ENCODE measurements at regions not wholly inside any gene's neighbourhood (a gene's known extent, or its start where the extent isn't known, plus 50 kb on each side); places are given as distances from the start of the nearest gene placed in this dataset.

DNA sequence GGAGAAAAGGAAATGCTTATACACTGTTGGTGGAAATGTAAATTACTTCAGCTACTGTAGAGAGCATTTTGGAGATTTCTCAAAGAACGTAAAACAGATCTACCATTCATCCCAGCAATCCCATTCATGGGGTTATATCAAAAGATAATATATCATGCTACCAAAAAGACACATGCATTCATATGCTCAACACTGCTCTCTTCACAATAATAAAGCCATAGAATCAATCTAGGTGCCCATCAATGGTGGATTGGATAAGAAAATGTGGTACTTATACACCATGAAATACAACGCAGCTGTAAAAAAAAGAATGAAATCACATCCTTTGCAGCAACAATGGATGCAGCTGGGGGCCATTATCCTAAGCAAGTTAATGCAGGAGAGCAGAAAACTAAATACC lies 1487.7 kb upstream of the SEL1L start:
- no peaks in the 10 kb centered on the region for H3K4me1 Mint-ChIP-seq (ENCODE audit: low read depth, unreplicated experiment)

DNA sequence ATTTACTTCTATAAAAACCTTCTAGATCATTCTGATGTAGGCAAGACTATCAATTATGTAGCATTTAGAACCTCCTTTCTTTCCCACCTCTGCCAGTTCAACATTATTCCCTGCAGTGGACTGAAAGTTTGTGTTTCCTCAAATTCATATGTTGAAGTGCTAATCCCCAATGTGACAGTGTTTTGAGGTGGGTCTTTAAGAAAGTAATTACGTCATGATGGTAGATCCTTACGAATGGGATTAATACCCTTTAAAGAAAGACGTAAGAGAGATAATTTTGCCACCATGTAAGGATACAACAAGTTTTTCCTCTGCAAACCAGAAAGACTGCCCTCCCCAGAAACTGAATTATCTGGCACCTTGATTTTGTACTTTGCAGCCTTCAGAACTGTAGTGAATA lies 1489.7 kb upstream of the SEL1L start:
- no peak for TF ChIP-seq CTCF (IDR thresholded peaks at IDR 0.05; ENCODE audit: insufficient read depth in 1 of 2, low read depth in 1 of 2, low read length in 1 of 2, severe bottlenecking in 1 of 2, unreplicated experiment in 1 of 2)
- CTCF ChIA-PET, result no interaction called here
- H3K4me1 Mint-ChIP-seq (ENCODE audit: low read depth, unreplicated experiment), result no peaks in the 10 kb centered on the region
- no peak overlapping the region for H3K27ac Mint-ChIP-seq (ENCODE audit: unreplicated experiment)
- intact Hi-C loops (cut with micrococcal nuclease; ENCODE audit: unreplicated experiment), result no loop called here
- no peaks in the 10 kb centered on the region for H3K9me3 Mint-ChIP-seq (ENCODE audit: unreplicated experiment)
- Histone ChIP-seq H3K27me3 (replicated peaks; ENCODE audit: control insufficient read depth, insufficient read depth, low read length) (no peaks in the 10 kb centered on the region), H3K4me3 (ENCODE audit: low read depth, low read length) (no peak overlapping the region), H3K4me1 (no peaks in the 10 kb centered on the region), H3K36me3 (ENCODE audit: control insufficient read depth, insufficient read depth, low read length) (no peaks in the 10 kb centered on the region), H3K9me3 (no peaks in the 10 kb centered on the region)
- no peak for DNase-seq
- POLR2A ChIA-PET, result no interaction called here
- H3K36me3 Mint-ChIP-seq (ENCODE audit: insufficient read depth, unreplicated experiment), result no peaks in the 10 kb centered on the region
- H3K4me3 Mint-ChIP-seq (ENCODE audit: unreplicated experiment), result no peak overlapping the region
- H3K27me3 Mint-ChIP-seq (ENCODE audit: insufficient read depth, unreplicated experiment), result no peaks in the 10 kb centered on the region
- BruUV-seq (replicated peaks), result no TSS peak

More for the DNA sequence above, 1487.7 kb upstream of the SEL1L start:
- ChIA-PET POLR2A (no interaction called here), CTCF (no interaction called here)
- no peak for DNase-seq
- no peaks in the 10 kb centered on the region for H3K36me3 ChIP-seq (ENCODE audit: control insufficient read depth, insufficient read depth, low read length)
- intact Hi-C loops (cut with micrococcal nuclease; ENCODE audit: unreplicated experiment), result no loop called here
- H3K4me3 ChIP-seq (ENCODE audit: low read depth, low read length), result no peak overlapping the region
- H3K27ac Mint-ChIP-seq (ENCODE audit: unreplicated experiment), result no peak overlapping the region
- TF ChIP-seq CTCF (IDR thresholded peaks at IDR 0.05; ENCODE audit: insufficient read depth in 1 of 2, low read depth in 1 of 2, low read length in 1 of 2, severe bottlenecking in 1 of 2, unreplicated experiment in 1 of 2), result no peak
- no peaks in the 10 kb centered on the region for H3K4me1 ChIP-seq
- H3K27me3 ChIP-seq (replicated peaks; ENCODE audit: control insufficient read depth, insufficient read depth, low read length), result no peaks in the 10 kb centered on the region
- no peaks in the 10 kb centered on the region for H3K36me3 Mint-ChIP-seq (ENCODE audit: insufficient read depth, unreplicated experiment)
- no peaks in the 10 kb centered on the region for H3K27me3 Mint-ChIP-seq (ENCODE audit: insufficient read depth, unreplicated experiment)
- no peak overlapping the region for H3K4me3 Mint-ChIP-seq (ENCODE audit: unreplicated experiment)
- no peaks in the 10 kb centered on the region for H3K9me3 Mint-ChIP-seq (ENCODE audit: unreplicated experiment)
- BruUV-seq (replicated peaks), result no TSS peak
- no peaks in the 10 kb centered on the region for H3K9me3 ChIP-seq

GRCh38 chr14:83041224-83041623 lies 1507.6 kb upstream of the SEL1L start:
- Histone ChIP-seq H3K27me3 (replicated peaks; ENCODE audit: control insufficient read depth, insufficient read depth, low read length) (no peaks in the 10 kb centered on the region), H3K9me3 (no peaks in the 10 kb centered on the region), H3K36me3 (ENCODE audit: control insufficient read depth, insufficient read depth, low read length) (no peaks in the 10 kb centered on the region), H3K4me1 (no peaks in the 10 kb centered on the region), H3K4me3 (ENCODE audit: low read depth, low read length) (no peak overlapping the region)
- Mint-ChIP-seq H3K4me1 (ENCODE audit: low read depth, unreplicated experiment) (no peaks in the 10 kb centered on the region), H3K27ac (ENCODE audit: unreplicated experiment) (no peak overlapping the region), H3K9me3 (ENCODE audit: unreplicated experiment) (no peaks in the 10 kb centered on the region), H3K27me3 (ENCODE audit: insufficient read depth, unreplicated experiment) (no peaks in the 10 kb centered on the region), H3K36me3 (ENCODE audit: insufficient read depth, unreplicated experiment) (no peaks in the 10 kb centered on the region), H3K4me3 (ENCODE audit: unreplicated experiment) (no peak overlapping the region)
- TF ChIP-seq CTCF (IDR thresholded peaks at IDR 0.05; ENCODE audit: insufficient read depth in 1 of 2, low read depth in 1 of 2, low read length in 1 of 2, severe bottlenecking in 1 of 2, unreplicated experiment in 1 of 2), result no peak
- ChIA-PET POLR2A (no interaction called here), CTCF (no interaction called here)
- no peak for DNase-seq
- BruUV-seq (replicated peaks), result no TSS peak
- intact Hi-C loops (cut with micrococcal nuclease; ENCODE audit: unreplicated experiment), result no loop called here

All from Caco-2 (cell line).